SK-N-SH (cell line): ENCODE measurements at regions not wholly inside any gene's neighbourhood (a gene's known extent, or its start where the extent isn't known, plus 50 kb on each side); places are given as distances from the start of the nearest gene placed in this dataset.

Source experiments
- CTCF ChIA-PET: fragments of 300-600, 350-600 bp; formaldehyde crosslinking; extraction: SDS; loops from one replicate; lab custom pipeline; 2021; lab: Yijun Ruan, JAX
- POLR2A ChIA-PET: fragments of 350-600 bp; sonication (Branson Sonifier 250); formaldehyde crosslinking; extraction: SDS; loops from one replicate; lab custom pipeline; 2020; ENCODE audit warnings: antibody characterized with exemption, inconsistent platforms; lab: Yijun Ruan, JAX
- DNase-seq: peaks from one replicate; pipeline ENCODE4 v3.0.0; 2012
- H2AFZ ChIP-seq: fragments of 200-600 bp; sonication (generic); 2 replicates; pipeline ENCODE4 v1.8.1; 2016; ENCODE audit warnings: antibody characterized with exemption, mild to moderate bottlenecking, low read depth
- H3F3A ChIP-seq: fragments of 200-600 bp; sonication (generic); replicated peaks from 2 replicates; pipeline ENCODE3; 2016; ENCODE audit warnings: antibody characterized with exemption, mild to moderate bottlenecking; ENCODE audit not compliant: insufficient read depth
- H3K27ac ChIP-seq, 2 experiments: fragments of 200-500 bp in 1 of 2; fragments of 200-600 bp in 1 of 2; sonication (Bioruptor generic) in 1 of 2; sonication (generic), shearing (Covaris generic) in 1 of 2; 2 replicates each; pipeline versions ENCODE4 v1.5.1 to v1.6.1; 2014 to 2016; ENCODE audit warnings: low read depth in 2 of 2, inconsistent platforms in 1 of 2, low read length in 1 of 2, mild to moderate bottlenecking in 1 of 2, mixed read lengths in 1 of 2
- H3K27me3 ChIP-seq: fragments of 200-600 bp; sonication (generic), shearing (Covaris generic); 2 replicates; pipeline ENCODE4 v1.6.1; 2016; ENCODE audit warnings: mixed run types; ENCODE audit not compliant: insufficient read depth
- H3K36me3 ChIP-seq, 2 experiments: fragments of 200-500 bp in 1 of 2; fragments of 200-600 bp in 1 of 2; sonication (Bioruptor generic) in 1 of 2; sonication (generic) in 1 of 2; replicated peaks in 1 of 2; 2 replicates each; pipeline versions ENCODE3 to v1.5.1; 2014 to 2016; ENCODE audit warnings: low read length in 1 of 2, mild to moderate bottlenecking in 1 of 2; ENCODE audit not compliant: insufficient read depth in 2 of 2, control insufficient read depth in 1 of 2
- H3K4me1 ChIP-seq, 2 experiments: fragments of 200-500 bp in 1 of 2; fragments of 200-600 bp in 1 of 2; sonication (Bioruptor generic) in 1 of 2; sonication (generic), shearing (Covaris generic) in 1 of 2; 2 replicates each; pipeline versions ENCODE4 v1.5.1 to v1.6.1; 2014 to 2016; ENCODE audit warnings: low read depth in 1 of 2, low read length in 1 of 2, mixed run types in 1 of 2; ENCODE audit not compliant: insufficient read depth in 2 of 2, control insufficient read depth in 1 of 2
- H3K4me2 ChIP-seq: fragments of 200-600 bp; sonication (generic), shearing (Covaris generic); 2 replicates; pipeline ENCODE4 v1.6.1; 2017; ENCODE audit warnings: mixed run types
- H3K4me3 ChIP-seq, 2 experiments: fragments of 200-500 bp in 1 of 2; fragments of 200-600 bp in 1 of 2; sonication (Bioruptor generic) in 1 of 2; sonication (generic), shearing (Covaris generic) in 1 of 2; 2 replicates each; pipeline versions ENCODE4 v1.5.1 to v1.8.1; 2014 to 2016; ENCODE audit warnings: low read depth in 2 of 2, inconsistent platforms in 1 of 2, low read length in 1 of 2, mild to moderate bottlenecking in 1 of 2, mixed read lengths in 1 of 2, moderate library complexity in 1 of 2
- H3K79me2 ChIP-seq: fragments of 200-600 bp; sonication (generic); 2 replicates; pipeline ENCODE4 v1.8.1; 2017; ENCODE audit warnings: mild to moderate bottlenecking; ENCODE audit not compliant: insufficient read depth
- H3K9ac ChIP-seq: fragments of 200-600 bp; sonication (generic); 2 replicates; pipeline ENCODE4 v1.6.1; 2017; ENCODE audit warnings: mixed run types
- H3K9me2 ChIP-seq: fragments of 200-600 bp; sonication (generic); 2 replicates; pipeline ENCODE4 v1.6.1; 2017; ENCODE audit warnings: mixed run types
- H3K9me3 ChIP-seq: fragments of 200-600 bp; sonication (generic); 2 replicates; pipeline ENCODE4 v1.6.1; 2017; ENCODE audit warnings: mixed run types, mild to moderate bottlenecking, moderate library complexity
- H4K20me1 ChIP-seq: fragments of 200-600 bp; sonication (generic); 2 replicates; pipeline ENCODE4 v1.6.1; 2017; ENCODE audit warnings: mild to moderate bottlenecking, mixed run types; ENCODE audit not compliant: insufficient read depth
- CHD2 ChIP-seq: fragments of 150-350 bp; IDR thresholded peaks from 2 replicates; pipeline ENCODE4 v1.6.1; 2018; ENCODE audit warnings: low read length; ENCODE audit not compliant: partially characterized antibody
- ELF1 ChIP-seq: IDR thresholded peaks from 2 replicates; pipeline ENCODE4 v1.4.0; 2012
- EZH2phosphoT487 ChIP-seq: fragments of 200-600 bp; sonication (generic); IDR thresholded peaks from 2 replicates; pipeline ENCODE4 v1.6.1; 2017; ENCODE audit warnings: low read depth, mixed run types, mild to moderate bottlenecking, antibody characterized with exemption, moderate library complexity, borderline replicate concordance
- FOSL2 ChIP-seq: IDR thresholded peaks from 2 replicates; pipeline ENCODE4 v1.4.0; 2012; ENCODE audit warnings: low read depth, mild to moderate bottlenecking, moderate library complexity, borderline replicate concordance
- FOXJ3 ChIP-seq: sonication (generic); formaldehyde crosslinking; IDR thresholded peaks from 2 replicates; pipeline ENCODE4 v1.5.1; 2020; ENCODE audit warnings: mild to moderate bottlenecking, missing genetic modification reagents
- GABPA ChIP-seq: IDR thresholded peaks from 2 replicates; pipeline ENCODE4 v1.4.0; 2012; ENCODE audit warnings: low read depth, mild to moderate bottlenecking
- IRF3 ChIP-seq: fragments of 150-350 bp; IDR thresholded peaks from 2 replicates; pipeline ENCODE4 v1.6.1; 2016; ENCODE audit warnings: mild to moderate bottlenecking, low read depth, low read length
- JUND ChIP-seq: IDR thresholded peaks from 2 replicates; pipeline ENCODE4 v1.4.0; 2012
- MAX ChIP-seq: IDR thresholded peaks from 2 replicates; pipeline ENCODE4 v1.4.0; 2012; ENCODE audit warnings: low read depth
- MEF2A ChIP-seq: IDR thresholded peaks from 2 replicates; pipeline ENCODE4 v1.4.0; 2012; ENCODE audit warnings: low read depth, borderline replicate concordance
- NFIC ChIP-seq: IDR thresholded peaks from 2 replicates; pipeline ENCODE4 v1.4.0; 2012; ENCODE audit warnings: borderline replicate concordance
- NRF1 ChIP-seq: IDR thresholded peaks from 2 replicates; pipeline ENCODE4 v1.6.1; 2012; ENCODE audit warnings: low read depth, mild to moderate bottlenecking, low read length
- POLR2AphosphoS5 ChIP-seq: IDR thresholded peaks from 2 replicates; pipeline ENCODE4 v1.6.1; 2012; ENCODE audit warnings: low read depth, low read length
- RAD21 ChIP-seq: IDR thresholded peaks from 2 replicates; pipeline ENCODE4 v1.6.1; 2012; ENCODE audit warnings: mild to moderate bottlenecking, low read length
- RXRA ChIP-seq: IDR thresholded peaks from 2 replicates; pipeline ENCODE4 v1.4.0; 2012; ENCODE audit warnings: low read depth, mild to moderate bottlenecking, borderline replicate concordance
- SMC3 ChIP-seq: IDR thresholded peaks from 2 replicates; pipeline ENCODE4 v1.6.1; 2012; ENCODE audit warnings: low read depth, low read length, improper control_type of control experiment
- TEAD4 ChIP-seq: IDR thresholded peaks from 2 replicates; pipeline ENCODE4 v1.4.0; 2012; ENCODE audit warnings: mild to moderate bottlenecking, borderline replicate concordance; ENCODE audit not compliant: insufficient read depth
- YY1 ChIP-seq: IDR thresholded peaks from 2 replicates; pipeline ENCODE4 v1.4.0; 2012; ENCODE audit warnings: low read depth, mild to moderate bottlenecking
- ZBTB33 ChIP-seq: IDR thresholded peaks from 2 replicates; pipeline ENCODE4 v1.4.0; 2012; ENCODE audit warnings: low read depth, borderline replicate concordance
- WGBS: methylation state at CpG from one replicate; pipeline ENCODE4 v1.1.6; 2017; ENCODE audit warnings: low lambda C conversion rate; 5-methylcytosine and 5-hydroxymethylcytosine counted together

- no peak overlapping the region for H3K4me3 ChIP-seq
- no peaks in the 10 kb centered on the region for H4K20me1 ChIP-seq
- no peaks in the 10 kb centered on the region for H3K79me2 ChIP-seq
- H2AFZ ChIP-seq: no peak overlapping the region
- no peaks in the 10 kb centered on the region for H3K9me2 ChIP-seq
- H3K27me3 ChIP-seq: no peaks in the 10 kb centered on the region
- no peak overlapping the region for H3K9ac ChIP-seq
- no peak overlapping the region for H3K27ac ChIP-seq
- no peak overlapping the region for H3K4me2 ChIP-seq
- ChIA-PET CTCF (interaction anchor here (1.2 kb wide), 1 partner anchor 16 kb away, joined by 4 read pairs; no protein-coding TSS in a partner anchor), POLR2A (no interaction called here)
- H3K36me3 ChIP-seq: no peaks in the 10 kb centered on the region
- 55% methylated on average over 1 of the region's 1 CpG for WGBS
- H3F3A ChIP-seq: no peaks in the 10 kb centered on the region
- TF ChIP-seq GABPA (no peak), JUND (no peak), TEAD4 (no peak), FOSL2 (no peak), FOXJ3 (CRISPR knock-in tag) (no peak), MAX (no peak), ZBTB33 (no peak), IRF3 (no peak), EZH2phosphoT487 (no peak), RAD21 (no peak), ELF1 (no peak), RXRA (no peak), SMC3 (no peak), CHD2 (no peak), YY1 (no peak), NFIC (no peak)
- H3K9me3 ChIP-seq: no peaks in the 10 kb centered on the region
- no peak for DNase-seq
- H3K4me1 ChIP-seq: no peaks in the 10 kb centered on the region
These were observed 61.2 kb upstream of the MIR17HG start for GRCh38 chr13:91286317-91286716.

GRCh38 chr13:91291078-91291477 lies 56.4 kb upstream of the MIR17HG start:
- TF ChIP-seq FOXJ3 (CRISPR knock-in tag): no peak
- TF ChIP-seq MEF2A: no peak
- no peak for TF ChIP-seq POLR2AphosphoS5
- no peak for TF ChIP-seq YY1
- no peak for TF ChIP-seq TEAD4
- no peak for TF ChIP-seq NRF1
- TF ChIP-seq, all 33 proteins: peak for 0
- no peaks in the 10 kb centered on the region; the same call in 1 of the 2 replicates for H3K27me3 ChIP-seq
- no peaks in the 10 kb centered on the region for H3K79me2 ChIP-seq
- H3K9me2 ChIP-seq: no peaks in the 10 kb centered on the region
- H3K36me3 ChIP-seq: no peaks in the 10 kb centered on the region
- H3K27ac ChIP-seq: no peak overlapping the region
- no peaks in the 10 kb centered on the region for H3K9me3 ChIP-seq
- no peak overlapping the region for H3K9ac ChIP-seq
- ChIA-PET POLR2A (no interaction called here), CTCF (interaction anchor here (2.1 kb wide), 1 partner anchor 30 kb away, joined by 5 read pairs; no protein-coding TSS in a partner anchor)
- H3K4me2 ChIP-seq: no peak overlapping the region
- WGBS: 33% methylated on average over 2 of the region's 2 CpGs
- no peak overlapping the region for H3K4me3 ChIP-seq
- no peaks in the 10 kb centered on the region for H3F3A ChIP-seq
- H4K20me1 ChIP-seq: no peaks in the 10 kb centered on the region
- peaks cover 0 to 2% of the 10 kb centered on the region in 2 experiments; a peak in 2 of 4 replicates for H3K4me1 ChIP-seq
- H2AFZ ChIP-seq: no peak overlapping the region
- DNase-seq: no peak
